GM18520 (cell line): ENCODE measurements at regions not wholly inside any gene's neighbourhood (a gene's known extent, or its start where the extent isn't known, plus 50 kb on each side); places are given as distances from the start of the nearest gene placed in this dataset.
"Not testable (repeated sequence)": the region's sequence is repeated elsewhere in the genome, so short reads cannot be mapped to it uniquely, and the experiment has no call there.

ENCODE experiments used
- ATAC-seq: cut with Tn5 transposase; IDR thresholded peaks from one replicate; pipeline ENCODE4 v1.9.1; 2021; ENCODE audit not compliant: unreplicated experiment

DNA sequence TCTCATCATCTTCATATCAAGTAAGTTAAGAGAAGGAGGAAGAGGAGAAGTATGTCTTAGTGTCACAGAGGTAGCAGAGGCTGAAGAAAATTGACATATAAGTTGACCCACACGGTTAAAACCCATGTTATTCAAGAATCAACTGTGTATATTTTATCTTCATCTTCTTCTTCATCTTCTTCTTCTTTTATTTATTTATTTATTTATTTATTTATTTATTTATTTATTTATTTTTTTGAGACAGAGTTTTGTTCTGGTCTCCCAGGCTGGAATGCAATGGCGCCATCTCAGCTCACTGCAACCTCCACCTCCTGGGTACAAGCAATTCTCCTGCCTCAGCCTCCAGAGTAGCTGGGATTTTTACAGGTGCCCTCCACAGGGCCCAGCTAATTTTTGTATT is 1242.3 kb upstream of the RAG2 start:
- ATAC-seq = not testable (repeated sequence)

DNA sequence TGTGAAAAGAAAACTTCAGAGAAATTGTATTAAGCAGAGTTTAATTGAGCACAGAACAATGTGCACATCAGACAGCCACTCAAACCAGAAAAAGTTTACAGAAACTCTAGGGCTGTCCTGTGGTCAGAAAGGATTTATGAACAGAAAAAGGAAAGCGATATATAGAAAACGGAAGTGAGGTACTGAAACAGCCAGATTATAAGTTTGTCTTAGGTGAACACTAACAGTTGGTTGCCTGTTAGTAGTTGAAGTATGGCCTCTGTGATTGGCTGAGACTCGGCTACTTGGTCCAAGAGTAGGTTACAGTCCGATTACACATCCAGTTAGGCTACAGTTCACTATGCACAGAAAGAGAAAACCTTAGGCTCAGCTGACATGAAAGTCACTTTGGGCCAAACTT is 1232.5 kb upstream of the RAG2 start:
- ATAC-seq = no peak

DNA sequence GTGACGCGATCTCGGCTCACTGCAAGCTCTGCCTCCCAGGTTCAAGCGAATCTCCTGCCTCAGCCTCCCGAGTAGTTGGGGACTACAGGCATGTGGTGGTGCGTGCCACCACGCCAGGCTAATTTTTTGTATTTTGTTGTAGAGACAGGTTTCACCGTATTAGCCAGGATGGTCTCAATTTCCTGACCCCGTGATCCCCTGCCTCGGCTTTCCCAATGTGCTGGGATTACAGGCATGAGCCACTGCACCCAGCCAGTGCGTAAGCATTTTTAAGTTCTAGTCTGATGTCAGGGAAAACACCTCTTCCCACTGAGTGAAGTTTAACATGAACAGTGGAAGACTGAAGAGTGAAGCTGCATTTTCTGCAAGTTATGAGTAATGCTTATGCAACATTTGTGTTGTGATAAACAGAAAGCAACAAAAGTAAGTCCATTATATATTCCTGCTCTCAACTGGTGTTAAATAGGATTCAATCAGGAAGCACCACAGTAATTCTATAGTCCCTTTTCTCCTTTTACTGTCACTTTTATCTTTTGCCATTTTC is 1219.8 kb upstream of the RAG2 start:
- no peak for ATAC-seq

DNA sequence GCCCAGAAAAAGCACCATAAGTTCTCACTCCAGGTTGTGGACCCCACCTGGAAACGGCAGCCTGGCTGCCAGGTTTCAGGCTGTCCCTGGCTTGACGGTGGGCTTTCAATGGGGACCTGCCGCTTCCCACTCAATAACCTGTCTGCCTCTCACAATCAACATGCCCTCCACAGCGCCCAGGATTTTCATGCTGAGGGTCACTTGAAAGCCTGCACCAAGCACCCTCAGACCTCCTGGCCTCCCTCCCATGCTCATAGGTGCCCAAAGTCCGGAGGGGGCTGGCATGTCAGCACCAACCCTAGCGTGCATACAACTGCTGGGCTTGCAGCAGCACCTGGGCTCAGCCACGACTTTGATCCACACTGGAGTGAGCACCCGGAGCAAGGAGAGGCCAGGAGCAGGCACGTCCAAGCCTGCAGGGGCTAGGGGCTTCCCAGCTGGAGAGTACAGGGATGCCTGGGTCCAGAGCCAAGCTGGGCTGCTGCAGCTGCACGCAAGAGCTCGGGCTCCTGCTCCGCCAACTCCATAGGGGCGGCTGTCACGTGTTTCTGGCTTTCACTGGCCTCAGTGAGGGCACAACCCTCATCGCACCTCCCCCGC is 1214.3 kb upstream of the RAG2 start:
- no peak for ATAC-seq

DNA sequence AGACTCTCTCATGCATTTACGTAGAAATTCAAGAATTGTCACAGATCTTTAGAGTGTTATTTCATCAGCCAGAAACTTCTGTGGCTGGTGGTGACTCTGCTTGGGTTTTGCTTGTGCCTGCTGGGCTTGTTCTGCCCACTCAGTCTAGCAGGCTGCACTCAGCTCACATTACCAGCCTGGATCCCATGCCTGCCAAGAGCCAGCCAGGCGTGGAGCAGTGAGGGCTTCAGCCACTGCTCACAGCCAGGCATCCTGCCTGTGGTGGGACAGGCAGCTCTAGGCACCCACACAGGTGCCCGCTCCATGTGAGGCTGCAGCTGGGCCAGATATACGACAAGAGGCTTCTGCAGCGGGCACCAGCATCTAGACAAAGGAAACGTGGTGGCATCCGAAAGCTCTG is 1213.3 kb upstream of the RAG2 start:
- no peak for ATAC-seq

DNA sequence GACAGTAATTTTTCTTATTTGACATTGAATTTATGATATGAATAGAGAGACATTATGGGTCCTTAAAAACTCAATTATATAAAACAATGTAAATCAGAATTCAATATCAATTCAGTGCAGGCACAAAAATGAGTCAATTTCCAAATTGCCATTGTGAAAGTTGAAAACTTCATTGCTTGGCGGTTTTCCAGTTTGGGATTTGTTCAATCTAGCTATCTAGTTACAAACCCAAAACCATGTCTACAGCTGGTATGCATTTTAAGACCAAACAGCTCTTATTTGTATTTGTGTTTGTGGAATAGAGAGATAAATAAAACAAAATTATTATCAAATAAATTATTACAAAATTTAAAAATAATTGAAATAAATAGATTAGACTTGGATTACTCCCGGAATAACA is 1206.6 kb upstream of the RAG2 start:
- ATAC-seq = no peak

DNA sequence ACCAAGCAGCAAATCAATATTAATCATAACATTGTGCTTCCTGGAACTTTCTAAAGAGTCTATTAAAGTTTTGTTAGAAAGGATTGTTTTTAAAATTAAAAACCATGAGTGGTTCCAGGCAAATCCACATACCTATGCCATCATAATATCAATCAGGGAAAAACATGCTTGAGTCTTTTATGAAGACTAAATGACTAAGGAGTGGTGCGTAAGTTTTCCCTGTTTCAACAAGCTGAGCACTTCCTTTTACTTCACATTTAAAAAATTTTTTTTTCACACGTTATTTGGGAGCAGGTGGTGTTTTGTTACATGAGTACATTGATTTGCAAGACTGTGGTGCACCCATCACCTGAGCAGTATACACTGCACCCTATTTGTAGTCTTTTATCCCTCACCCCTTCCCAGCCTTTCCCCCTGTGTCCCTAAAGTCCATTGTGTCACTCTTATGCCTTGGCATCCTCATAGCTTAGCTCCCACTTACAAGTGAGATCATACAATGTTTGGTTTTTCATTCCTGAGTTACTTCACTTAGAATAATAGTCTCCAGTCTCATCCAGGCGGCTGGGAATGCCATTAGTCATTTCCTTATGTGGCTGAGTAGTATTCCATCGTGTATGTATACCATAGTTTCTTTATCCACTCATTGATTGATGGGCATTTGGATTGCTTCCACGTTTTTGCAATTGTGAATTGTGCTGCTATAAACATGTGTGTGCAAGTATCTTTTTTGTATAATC is 1190.3 kb upstream of the RAG2 start:
- no peak for ATAC-seq

DNA sequence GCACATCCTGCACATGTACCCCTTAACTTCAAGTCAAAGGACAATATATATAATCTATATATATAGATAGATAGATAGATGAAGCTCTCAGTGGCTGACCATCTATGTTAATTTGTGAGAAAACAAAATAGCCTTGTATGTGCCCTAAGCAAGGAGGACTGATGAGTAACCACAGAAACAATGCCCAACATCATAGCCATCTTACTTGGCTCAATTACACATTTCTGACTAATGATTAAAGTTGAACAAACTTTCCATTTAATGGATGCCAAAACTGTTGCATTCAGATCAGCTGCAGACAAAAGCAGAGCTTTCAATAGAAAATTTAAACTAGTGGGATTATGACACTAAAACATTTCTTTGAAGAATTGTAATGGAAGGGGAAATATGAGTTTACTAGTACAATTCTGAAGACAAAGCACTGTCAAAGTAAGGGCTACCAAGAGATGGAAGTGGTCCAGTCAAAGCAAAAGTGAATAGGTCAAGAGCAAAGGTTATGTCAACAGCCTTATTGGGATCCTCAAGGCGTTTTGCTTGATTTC is 1188.2 kb upstream of the RAG2 start:
- ATAC-seq = no peak

DNA sequence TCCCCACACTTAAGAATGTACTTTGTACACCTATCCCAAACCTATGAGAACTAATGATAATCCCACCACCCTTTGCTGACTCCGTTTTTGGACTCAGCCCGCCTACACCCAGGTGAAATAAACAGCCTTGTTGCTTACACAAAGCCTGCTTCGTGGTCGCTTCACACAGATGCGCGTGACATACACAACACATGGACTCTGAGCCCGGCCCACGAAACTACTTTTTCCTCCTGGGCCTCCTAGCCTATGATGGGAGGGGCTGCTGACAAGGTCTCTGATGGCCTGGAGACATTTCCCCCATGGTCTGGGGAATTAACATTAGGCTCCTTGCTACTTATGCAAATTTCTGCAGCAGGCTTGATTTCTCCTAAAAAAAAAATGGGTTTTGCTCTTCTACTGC is 1176.4 kb upstream of the RAG2 start:
- no peak for ATAC-seq

DNA sequence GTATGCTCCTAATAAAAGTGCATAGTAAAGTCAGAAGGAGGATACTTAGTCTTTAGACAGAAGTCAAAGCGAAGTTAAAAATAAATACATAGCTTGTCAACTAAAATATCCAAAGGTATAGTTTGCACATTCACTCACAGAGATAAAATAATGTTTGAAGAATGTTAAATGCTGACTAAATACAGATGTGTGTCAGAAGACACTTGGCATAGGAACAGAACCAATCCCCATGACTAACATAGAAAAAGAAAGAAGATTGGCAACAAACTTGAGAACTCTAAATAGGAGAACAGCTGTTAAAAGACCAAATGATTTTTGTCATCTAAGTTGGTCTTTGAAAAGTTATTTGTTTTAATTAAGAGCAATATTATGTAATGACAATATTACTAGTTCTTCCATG is 1172.1 kb upstream of the RAG2 start:
- ATAC-seq = no peak

DNA sequence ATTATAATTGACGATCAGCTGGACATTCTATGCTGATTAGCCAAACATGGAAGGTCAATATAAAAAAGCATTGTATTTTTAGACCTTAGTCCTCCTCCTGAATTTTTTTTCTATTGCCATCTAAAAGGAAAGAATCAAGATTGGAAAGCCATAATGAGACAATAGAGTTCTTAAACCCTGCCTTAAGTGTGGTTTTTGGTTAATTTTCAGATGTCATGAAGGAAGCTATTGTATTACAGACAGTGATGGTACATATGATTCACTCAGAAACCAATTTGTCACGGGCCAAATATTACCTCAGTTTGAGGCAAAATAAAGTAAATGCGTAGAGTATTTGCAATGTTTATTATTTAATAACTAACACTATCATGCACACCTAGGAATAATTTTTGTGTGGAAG is 1164.0 kb upstream of the RAG2 start:
- no peak for ATAC-seq

DNA sequence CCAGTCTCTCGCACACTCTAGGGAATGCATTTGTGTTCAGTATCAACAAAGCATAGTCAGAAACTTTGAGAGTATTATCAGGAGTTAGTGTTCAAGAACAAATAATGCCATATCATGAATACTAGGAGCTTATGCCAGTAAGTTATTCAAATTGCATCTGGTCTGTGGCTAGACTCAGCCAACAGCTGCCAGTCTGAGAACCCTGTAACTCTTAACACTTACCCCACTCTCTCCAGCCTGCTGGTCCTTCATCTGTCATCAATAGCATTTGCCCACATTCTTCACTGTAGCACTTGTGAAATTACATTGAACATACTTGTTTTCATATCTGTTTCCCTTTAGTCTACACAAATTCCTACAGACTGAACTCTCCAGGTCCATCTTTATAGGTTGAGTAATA is 1157.5 kb upstream of the RAG2 start:
- no peak for ATAC-seq

DNA sequence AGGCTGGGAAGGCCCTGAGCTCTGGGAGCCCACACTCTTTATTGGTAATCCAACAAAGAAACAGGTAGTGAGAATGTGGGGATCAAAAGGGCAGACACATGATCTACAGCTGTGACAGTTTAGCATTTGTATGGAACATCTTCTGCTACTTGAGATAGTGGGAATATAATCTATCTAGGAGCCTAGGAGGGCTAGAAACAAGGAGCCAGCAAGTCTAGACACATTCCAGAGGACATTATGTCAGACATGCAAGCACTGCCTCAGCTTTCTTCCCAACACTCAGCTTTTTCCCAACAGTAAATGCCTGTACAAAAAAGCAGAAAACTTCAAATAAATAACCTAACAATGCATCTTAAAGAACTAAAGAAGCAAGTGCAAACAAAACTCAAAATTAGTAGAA is 1150.6 kb upstream of the RAG2 start:
- ATAC-seq = no peak

DNA sequence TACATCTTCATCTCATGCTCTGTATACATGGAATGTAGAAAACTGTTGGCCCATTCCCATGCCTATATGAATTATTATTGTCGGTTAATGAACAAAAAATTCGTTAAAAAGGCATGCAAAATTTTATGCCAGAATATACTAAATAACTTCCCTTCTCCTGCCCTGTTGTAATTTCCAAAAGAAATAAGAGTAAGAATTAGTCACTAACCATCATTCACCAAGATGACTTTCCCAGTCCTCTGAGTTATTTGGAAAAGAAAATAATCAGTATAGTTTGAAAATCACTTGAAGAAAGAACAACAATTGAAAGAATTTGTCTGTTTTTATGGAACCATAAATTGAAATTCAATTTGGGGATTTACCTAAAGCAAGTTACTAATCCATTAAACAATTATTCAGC is 1149.1 kb upstream of the RAG2 start:
- ATAC-seq = no peak

DNA sequence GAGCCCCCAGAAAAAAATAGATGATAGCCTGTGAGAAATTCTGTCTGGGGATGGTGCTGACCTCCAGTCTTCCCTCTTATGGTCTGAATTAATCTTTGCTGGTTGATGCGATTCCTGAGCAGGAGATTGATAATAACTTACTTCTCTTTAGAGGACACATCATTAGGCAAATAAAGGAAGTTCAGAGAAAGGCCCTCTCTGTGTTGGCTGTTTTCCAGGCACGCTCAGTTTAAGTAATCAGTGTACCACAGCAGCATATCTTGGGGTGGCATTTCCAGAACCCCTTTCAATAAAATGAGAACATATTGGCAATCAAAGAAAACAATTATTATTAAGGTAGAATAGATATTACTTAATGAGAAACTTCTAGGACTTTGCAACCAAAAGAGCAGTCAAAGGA is 1129.3 kb upstream of the RAG2 start:
- no peak for ATAC-seq

DNA sequence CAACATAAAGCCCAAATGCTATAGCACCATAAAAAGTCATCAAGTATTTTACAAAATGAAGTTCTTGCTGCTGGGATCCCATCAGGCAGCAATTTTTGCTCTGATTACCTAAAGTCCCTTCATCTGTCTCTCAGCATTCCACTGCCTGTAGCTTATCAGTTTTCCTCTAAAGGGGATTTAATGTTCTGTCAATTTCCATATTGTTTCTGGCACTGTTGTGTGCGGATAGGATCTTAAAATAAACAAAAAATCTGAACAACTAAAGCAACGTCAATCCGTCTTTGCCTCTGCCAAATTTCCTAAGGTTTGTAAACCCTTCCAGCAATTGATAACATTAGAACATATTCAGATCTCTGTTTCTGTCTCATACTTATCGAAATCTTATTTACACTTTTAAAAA is 1126.3 kb upstream of the RAG2 start:
- no peak for ATAC-seq

DNA sequence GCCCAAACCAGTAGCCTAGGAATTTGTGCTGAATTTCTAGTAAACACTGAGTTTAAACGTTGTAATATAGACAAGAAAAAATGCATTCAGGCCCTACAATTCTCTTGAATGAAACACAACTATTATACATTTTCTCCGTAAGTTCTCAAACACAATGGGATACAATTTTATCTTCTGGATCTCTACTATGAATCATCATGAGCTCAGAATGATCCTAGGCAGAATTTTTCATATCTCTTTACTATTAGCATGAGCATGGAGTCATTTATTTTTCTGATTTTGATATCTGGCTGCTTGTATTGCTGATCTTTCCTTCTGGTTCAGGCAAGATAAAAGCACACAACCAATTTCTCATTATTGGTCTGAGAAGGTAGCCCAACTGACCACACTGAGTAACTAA is 1123.4 kb upstream of the RAG2 start:
- ATAC-seq = no peak

DNA sequence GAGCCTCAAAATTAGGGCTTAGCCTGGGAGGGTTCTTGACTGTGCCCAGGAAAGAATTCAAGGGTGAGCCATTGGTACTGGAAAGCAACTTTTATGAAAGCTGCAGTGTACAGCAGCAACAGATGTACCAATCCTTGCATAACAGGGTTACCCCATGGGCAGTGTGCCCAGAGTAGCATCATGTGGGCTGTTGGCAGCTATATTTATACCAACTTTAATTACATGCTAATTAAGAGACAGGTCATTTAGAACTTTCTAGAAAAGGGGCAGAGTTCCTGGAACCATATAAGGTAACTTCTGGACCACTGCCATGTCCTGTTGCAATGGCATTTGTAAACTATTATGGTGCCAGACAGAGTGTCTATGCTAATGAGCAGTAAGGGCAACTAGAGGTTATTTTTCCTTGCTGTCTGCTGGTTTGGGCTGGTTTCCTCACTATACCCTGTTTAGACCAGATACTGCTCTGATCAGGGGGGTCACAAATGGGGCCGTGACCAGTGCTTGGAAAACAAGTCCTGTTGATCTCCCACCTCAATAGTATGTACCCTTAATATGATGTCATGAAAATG is 1120.5 kb upstream of the RAG2 start:
- no peak for ATAC-seq

DNA sequence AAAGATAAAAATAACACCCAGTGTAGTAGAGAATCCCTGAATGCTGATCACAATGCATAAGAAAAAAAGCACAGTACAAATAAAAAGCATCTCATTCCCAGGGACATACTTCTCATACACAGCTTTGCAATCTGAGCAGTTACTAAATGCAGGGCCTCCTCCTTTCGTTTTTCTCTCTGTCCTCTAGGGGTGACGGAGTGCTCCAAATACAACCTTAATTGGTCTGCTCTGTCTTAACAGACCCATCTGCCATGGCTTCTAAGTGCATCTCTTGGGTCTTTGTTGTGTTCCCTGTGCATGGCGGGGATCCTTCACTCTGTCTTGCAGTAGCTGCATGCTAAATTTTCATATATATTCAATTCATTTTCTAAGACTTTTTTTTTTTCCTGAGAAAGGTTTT is 1114.2 kb upstream of the RAG2 start:
- ATAC-seq = no peak

DNA sequence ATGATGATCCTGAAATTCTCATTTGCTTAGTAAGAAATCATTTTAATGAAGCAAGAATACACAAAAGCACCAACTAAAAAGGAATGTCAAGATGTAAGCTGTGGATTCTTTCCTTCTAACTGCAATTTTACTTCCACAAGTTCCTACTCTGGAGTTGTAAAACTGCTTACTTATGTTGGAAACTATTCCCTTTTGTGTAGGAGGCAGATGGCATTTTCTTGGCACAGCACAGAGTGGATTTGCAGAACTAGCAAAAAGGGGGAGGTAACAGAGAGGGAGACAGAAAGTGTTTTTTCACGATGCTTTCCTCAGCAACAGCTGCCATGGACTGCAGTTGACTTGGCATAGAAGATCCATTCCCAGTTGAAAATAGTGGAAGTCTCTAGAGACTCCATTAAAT is 1112.0 kb upstream of the RAG2 start:
- no peak for ATAC-seq

DNA sequence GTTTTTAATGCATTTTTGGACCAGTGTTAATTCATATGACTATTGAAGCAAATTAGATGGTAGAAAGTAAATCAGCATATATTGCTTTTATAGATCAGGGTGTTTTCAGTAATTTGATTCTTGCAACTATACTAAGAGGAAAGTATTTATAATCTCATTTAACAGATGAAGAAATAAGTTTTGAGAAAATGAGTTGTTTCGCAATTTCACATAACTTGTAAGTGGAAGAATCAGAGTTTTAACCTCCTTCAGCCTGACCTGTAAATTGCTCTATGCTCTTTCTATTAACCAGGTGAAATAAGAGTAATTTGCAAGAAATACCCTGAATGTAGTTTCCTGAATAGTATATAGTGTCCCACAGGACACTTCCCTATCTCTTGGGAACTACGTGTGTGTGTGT is 1106.8 kb upstream of the RAG2 start:
- no peak for ATAC-seq

DNA sequence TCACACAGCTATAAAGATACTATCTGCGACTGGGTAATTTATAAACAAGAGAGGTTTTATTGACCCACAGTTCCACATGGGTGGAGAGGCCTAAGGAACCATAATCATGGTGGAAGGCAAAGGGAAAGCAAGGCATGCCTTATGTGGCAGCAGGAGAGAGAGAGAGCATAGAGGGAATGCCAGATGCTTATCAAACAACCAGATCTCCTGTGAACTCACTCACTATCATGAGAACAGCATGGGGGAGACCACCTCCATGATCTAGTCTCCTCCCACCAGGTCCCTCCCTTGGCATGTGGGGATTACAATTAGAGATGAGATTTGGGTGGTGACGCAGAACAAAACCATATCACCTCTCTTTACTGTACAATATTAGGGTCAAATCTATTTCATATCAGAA is 1101.6 kb upstream of the RAG2 start:
- ATAC-seq = no peak
